Gastroesophageal sphincter (tissue), 3 donors: ENCODE measurements at regions not wholly inside any gene's neighbourhood (a gene's known extent, or its start where the extent isn't known, plus 50 kb on each side); places are given as distances from the start of the nearest gene placed in this dataset.

ENCODE experiments used
- EP300 ChIP-seq: sonication (generic); formaldehyde crosslinking; IDR thresholded peaks from one replicate; pipeline ENCODE4 v1.6.1; 2017; ENCODE audit warnings: antibody characterized with exemption, mild to moderate bottlenecking
- POLR2A ChIP-seq, 2 donors: fragments of 450-650 bp; IDR thresholded peaks; one replicate each; pipeline ENCODE4 v1.6.1; 2017; ENCODE audit warnings: antibody characterized with exemption in 2 of 2, mild to moderate bottlenecking in 2 of 2, moderate library complexity in 1 of 2
- TF ChIP-seq, protein P1 (sequence below), 4 experiments: fragments of 200-600 bp in 2 of 4; fragments of 450-650 bp in 2 of 4; sonication (generic) in 1 of 4; IDR thresholded peaks; one replicate each; pipeline ENCODE4 v1.5.1; 2017 to 2019; ENCODE audit warnings: antibody characterized with exemption in 4 of 4, mild to moderate bottlenecking in 2 of 4, moderate library complexity in 2 of 4

GRCh38 chr1:194297094-194297493 is 1110.7 kb upstream of the B3GALT2 start:
- TF ChIP-seq, protein P1, sequence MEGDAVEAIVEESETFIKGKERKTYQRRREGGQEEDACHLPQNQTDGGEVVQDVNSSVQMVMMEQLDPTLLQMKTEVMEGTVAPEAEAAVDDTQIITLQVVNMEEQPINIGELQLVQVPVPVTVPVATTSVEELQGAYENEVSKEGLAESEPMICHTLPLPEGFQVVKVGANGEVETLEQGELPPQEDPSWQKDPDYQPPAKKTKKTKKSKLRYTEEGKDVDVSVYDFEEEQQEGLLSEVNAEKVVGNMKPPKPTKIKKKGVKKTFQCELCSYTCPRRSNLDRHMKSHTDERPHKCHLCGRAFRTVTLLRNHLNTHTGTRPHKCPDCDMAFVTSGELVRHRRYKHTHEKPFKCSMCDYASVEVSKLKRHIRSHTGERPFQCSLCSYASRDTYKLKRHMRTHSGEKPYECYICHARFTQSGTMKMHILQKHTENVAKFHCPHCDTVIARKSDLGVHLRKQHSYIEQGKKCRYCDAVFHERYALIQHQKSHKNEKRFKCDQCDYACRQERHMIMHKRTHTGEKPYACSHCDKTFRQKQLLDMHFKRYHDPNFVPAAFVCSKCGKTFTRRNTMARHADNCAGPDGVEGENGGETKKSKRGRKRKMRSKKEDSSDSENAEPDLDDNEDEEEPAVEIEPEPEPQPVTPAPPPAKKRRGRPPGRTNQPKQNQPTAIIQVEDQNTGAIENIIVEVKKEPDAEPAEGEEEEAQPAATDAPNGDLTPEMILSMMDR (IDR thresholded peaks at IDR 0.05), result no peak
- TF ChIP-seq POLR2A (IDR thresholded peaks at IDR 0.05) (no peak), EP300 (no peak)
